ENCODE measurements at regions not wholly inside any gene's neighbourhood (a gene's known extent, or its start where the extent isn't known, plus 50 kb on each side); places are given as distances from the start of the nearest gene placed in this dataset.

DNA sequence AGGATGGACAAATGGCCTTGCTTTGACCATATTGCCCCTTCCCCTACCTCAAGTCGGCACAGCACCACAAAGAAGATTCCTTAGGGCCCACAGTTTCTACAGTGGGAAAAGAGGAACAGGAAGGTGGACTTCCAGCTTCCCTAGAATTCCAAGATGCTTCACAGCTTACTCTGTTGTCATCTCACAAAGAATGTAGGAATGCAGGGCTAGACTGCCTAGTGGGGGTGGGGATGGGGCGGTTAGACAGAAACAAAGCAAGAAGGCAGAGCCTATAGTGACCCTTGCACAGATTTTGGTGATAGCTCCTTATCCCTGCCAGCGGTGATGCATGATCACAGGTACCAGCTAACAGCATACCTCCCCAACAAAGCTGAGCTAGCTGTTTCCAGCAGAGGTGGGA lies 607.6 kb upstream of the MAN1A1 start:
- no peak for DNase-seq
- TF ChIP-seq POLR2A (IDR thresholded peaks at IDR 0.05) (no peak), POLR2AphosphoS5 (IDR thresholded peaks at IDR 0.05) (no peak)
- TF ChIP-seq, protein P1, sequence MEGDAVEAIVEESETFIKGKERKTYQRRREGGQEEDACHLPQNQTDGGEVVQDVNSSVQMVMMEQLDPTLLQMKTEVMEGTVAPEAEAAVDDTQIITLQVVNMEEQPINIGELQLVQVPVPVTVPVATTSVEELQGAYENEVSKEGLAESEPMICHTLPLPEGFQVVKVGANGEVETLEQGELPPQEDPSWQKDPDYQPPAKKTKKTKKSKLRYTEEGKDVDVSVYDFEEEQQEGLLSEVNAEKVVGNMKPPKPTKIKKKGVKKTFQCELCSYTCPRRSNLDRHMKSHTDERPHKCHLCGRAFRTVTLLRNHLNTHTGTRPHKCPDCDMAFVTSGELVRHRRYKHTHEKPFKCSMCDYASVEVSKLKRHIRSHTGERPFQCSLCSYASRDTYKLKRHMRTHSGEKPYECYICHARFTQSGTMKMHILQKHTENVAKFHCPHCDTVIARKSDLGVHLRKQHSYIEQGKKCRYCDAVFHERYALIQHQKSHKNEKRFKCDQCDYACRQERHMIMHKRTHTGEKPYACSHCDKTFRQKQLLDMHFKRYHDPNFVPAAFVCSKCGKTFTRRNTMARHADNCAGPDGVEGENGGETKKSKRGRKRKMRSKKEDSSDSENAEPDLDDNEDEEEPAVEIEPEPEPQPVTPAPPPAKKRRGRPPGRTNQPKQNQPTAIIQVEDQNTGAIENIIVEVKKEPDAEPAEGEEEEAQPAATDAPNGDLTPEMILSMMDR (IDR thresholded peaks at IDR 0.05 in 8 of 11, conservative IDR thresholded peaks at IDR 0.05 in 3 of 11): no peak
- Histone ChIP-seq H3K4me3 (no peak overlapping the region), H3K27ac (no peak overlapping the region), H3K9me3 (no peaks in the 10 kb centered on the region), H3K36me3 (no peaks in the 10 kb centered on the region), H3K27me3 (replicated peaks in 1 of 7) (no peaks in the 10 kb centered on the region), H3K4me1 (no peaks in the 10 kb centered on the region)
- intact Hi-C loops (cut with DNase I; ENCODE audit: low total_unique reads): no loop called here
- 90 to 97% (median 93%) methylated on average over 3 of the region's 3 CpGs for WGBS, 5 donors

DNA sequence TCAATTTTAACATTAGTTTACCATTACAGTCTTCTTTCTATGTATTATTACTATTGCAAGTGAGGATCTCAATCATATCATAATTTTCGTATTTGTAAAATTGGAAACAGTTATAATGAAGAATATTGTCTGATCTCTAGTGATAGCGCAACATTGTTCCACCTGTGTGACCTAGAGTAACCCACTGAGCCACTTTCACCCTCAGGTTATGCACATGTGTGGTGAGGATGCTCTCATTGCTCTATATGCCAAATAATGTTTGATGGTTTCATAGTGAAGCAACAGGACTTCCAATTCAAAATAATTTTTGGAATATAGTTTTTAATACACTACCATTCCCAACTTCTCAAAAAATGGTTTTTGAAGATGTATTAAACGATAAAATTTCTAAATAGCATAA lies 603.1 kb upstream of the MAN1A1 start:
- H3K27me3 ChIP-seq (replicated peaks in 1 of 7): no peaks in the 10 kb centered on the region
- no peak overlapping the region for H3K4me3 ChIP-seq
- 81 to 94% (median 86%) methylated on average over 3 of the region's 3 CpGs for WGBS, 5 donors
- DNase-seq: no peak
- peaks cover 0 to 11% (median 7%) of the 10 kb centered on the region in 8 donors for H3K9me3 ChIP-seq
- no peaks in the 10 kb centered on the region for H3K36me3 ChIP-seq
- intact Hi-C loops (cut with DNase I; ENCODE audit: low total_unique reads): no loop called here
- no peak overlapping the region for H3K27ac ChIP-seq
- H3K4me1 ChIP-seq: no peaks in the 10 kb centered on the region
- TF ChIP-seq POLR2AphosphoS5 (IDR thresholded peaks at IDR 0.05) (no peak), POLR2A (IDR thresholded peaks at IDR 0.05) (no peak)
- TF ChIP-seq, protein P1 (IDR thresholded peaks at IDR 0.05 in 8 of 11, conservative IDR thresholded peaks at IDR 0.05 in 3 of 11): no peak

DNA sequence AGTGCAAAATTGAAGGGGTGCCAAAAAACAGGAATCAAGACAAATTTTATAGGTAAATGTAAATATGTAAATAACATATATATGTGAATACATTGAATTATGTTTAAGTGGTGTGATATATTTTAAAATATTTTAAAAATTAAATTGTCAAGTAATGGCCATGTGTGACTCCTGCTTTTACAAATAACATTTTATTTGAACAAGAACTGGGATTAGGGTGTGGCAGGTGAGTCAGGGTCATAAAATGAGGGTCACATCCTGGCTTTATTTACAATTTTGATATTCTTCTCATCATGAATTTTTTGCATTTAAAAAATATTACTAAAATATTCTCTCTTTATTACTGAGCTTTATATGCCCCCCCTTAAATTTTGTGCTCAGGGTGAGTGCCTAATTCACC lies 601.1 kb upstream of the MAN1A1 start:
- Histone ChIP-seq H3K36me3 (no peaks in the 10 kb centered on the region), H3K4me3 (no peak overlapping the region), H3K9me3 (peaks cover 0 to 11% (median 7%) of the 10 kb centered on the region in 8 donors), H3K27ac (no peak overlapping the region), H3K27me3 (replicated peaks in 1 of 7) (no peaks in the 10 kb centered on the region), H3K4me1 (no peaks in the 10 kb centered on the region)
- intact Hi-C loops (cut with DNase I; ENCODE audit: low total_unique reads): no loop called here
- no peak for DNase-seq
- no peak for TF ChIP-seq POLR2AphosphoS5 (IDR thresholded peaks at IDR 0.05)
- TF ChIP-seq POLR2A (IDR thresholded peaks at IDR 0.05): no peak
- TF ChIP-seq, protein P1 (IDR thresholded peaks at IDR 0.05 in 8 of 11, conservative IDR thresholded peaks at IDR 0.05 in 3 of 11): no peak

DNA sequence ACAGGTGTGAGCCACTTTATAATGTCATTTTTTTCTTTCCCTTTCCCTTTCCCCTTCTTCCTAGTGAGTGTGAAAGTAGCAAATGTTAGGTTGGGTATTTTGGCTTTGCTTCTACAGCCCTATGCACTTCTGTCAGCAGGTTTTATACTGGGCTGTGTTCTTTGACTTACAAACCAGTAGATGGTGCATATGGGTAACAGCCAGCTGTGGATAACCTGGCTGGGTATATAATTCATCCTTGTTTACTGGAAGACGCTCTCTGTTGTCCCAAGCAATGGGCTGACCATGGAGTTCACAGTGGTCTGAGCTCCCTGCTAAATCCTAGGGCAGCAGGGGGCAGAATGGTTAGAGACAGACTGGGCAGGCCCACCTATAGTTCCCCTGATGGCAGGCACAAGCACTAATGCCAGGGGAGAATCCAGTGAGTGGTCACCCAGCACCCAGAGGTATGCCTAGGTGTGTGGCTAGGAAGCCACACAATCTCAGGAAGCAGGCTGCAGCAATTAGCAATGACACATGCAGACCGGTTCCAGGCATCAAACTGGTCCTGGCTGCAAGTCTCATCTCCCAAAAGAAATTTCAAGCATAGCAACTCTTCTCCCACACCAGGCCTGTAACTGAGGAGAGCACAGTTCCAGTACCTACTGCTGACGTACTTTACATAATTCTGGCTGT lies 592.7 kb upstream of the MAN1A1 start:
- TF ChIP-seq POLR2AphosphoS5 (IDR thresholded peaks at IDR 0.05) (no peak), POLR2A (IDR thresholded peaks at IDR 0.05) (no peak)
- TF ChIP-seq, protein P1 (IDR thresholded peaks at IDR 0.05 in 8 of 11, conservative IDR thresholded peaks at IDR 0.05 in 3 of 11): no peak
- intact Hi-C loops (cut with DNase I; ENCODE audit: low total_unique reads): no loop called here
- H3K4me3 ChIP-seq: no peak overlapping the region
- no peaks in the 10 kb centered on the region for H3K27me3 ChIP-seq (replicated peaks in 1 of 7)
- no peaks in the 10 kb centered on the region for H3K36me3 ChIP-seq
- H3K27ac ChIP-seq: no peak overlapping the region
- H3K4me1 ChIP-seq: peaks cover 0 to 3% (median 0%) of the 10 kb centered on the region in 6 donors
- no peak for DNase-seq
- H3K9me3 ChIP-seq: no peaks in the 10 kb centered on the region
- WGBS, 5 donors: 55 to 90% (median 80%) methylated on average over 3 of the region's 3 CpGs

All from spleen (tissue), 11 donors.